T-helper 2 cell treated with Interferon-gamma antibody and Interleukin-4, amounts not matched to agents 5 μg/mL and 100 μg/mL, for 36 hours (primary cell): ENCODE measurements at regions not wholly inside any gene's neighbourhood (a gene's known extent, or its start where the extent isn't known, plus 50 kb on each side); places are given as distances from the start of the nearest gene placed in this dataset.
"Not testable (repeated sequence)": the region's sequence is repeated elsewhere in the genome, so short reads cannot be mapped to it uniquely, and the experiment has no call there.

Experiments used
- DNase-seq: peaks from one replicate; pipeline ENCODE4 v3.0.0; 2021; ENCODE audit warnings: low spot score
- H3K27ac Mint-ChIP-seq: one replicate; pipeline ENCODE4 v1.8.0; 2021; ENCODE audit warnings: mild to moderate bottlenecking, mixed read lengths
- H3K27me3 Mint-ChIP-seq: one replicate; pipeline ENCODE4 v1.8.0; 2021; ENCODE audit warnings: low read depth, mixed read lengths
- H3K36me3 Mint-ChIP-seq: one replicate; pipeline ENCODE4 v1.8.0; 2021; ENCODE audit warnings: low read depth, mixed read lengths
- H3K4me1 Mint-ChIP-seq: one replicate; pipeline ENCODE4 v1.8.0; 2021; ENCODE audit warnings: low read depth, mixed read lengths
- H3K4me3 Mint-ChIP-seq: one replicate; pipeline ENCODE4 v1.8.0; 2022; ENCODE audit warnings: mild to moderate bottlenecking, moderate library complexity, mixed read lengths
- H3K9me3 Mint-ChIP-seq: one replicate; pipeline ENCODE4 v1.8.0; 2021; ENCODE audit warnings: mixed read lengths

GRCh38 chr4:62656006-62656405 is 1455.9 kb downstream of the ADGRL3 start:
- Mint-ChIP-seq H3K4me1 (no peaks in the 10 kb centered on the region), H3K36me3 (no peaks in the 10 kb centered on the region), H3K4me3 (no peak overlapping the region), H3K27me3 (no peaks in the 10 kb centered on the region), H3K9me3 (peaks cover 30% of the 10 kb centered on the region), H3K27ac (no peak overlapping the region)
- DNase-seq = no peak

GRCh38 chr4:62644372-62644771 is 1444.2 kb downstream of the ADGRL3 start:
- no peaks in the 10 kb centered on the region for H3K27me3 Mint-ChIP-seq
- H3K4me3 Mint-ChIP-seq = no peak overlapping the region
- no peak overlapping the region for H3K27ac Mint-ChIP-seq
- H3K36me3 Mint-ChIP-seq = no peaks in the 10 kb centered on the region
- H3K9me3 Mint-ChIP-seq = peaks cover 8% of the 10 kb centered on the region
- no peak for DNase-seq
- H3K4me1 Mint-ChIP-seq = no peaks in the 10 kb centered on the region

GRCh38 chr4:62640296-62640695 is 1440.2 kb downstream of the ADGRL3 start:
- no peak for DNase-seq
- Mint-ChIP-seq H3K27me3 (no peaks in the 10 kb centered on the region), H3K36me3 (no peaks in the 10 kb centered on the region), H3K4me1 (no peaks in the 10 kb centered on the region), H3K27ac (no peak overlapping the region), H3K9me3 (peaks cover 12% of the 10 kb centered on the region), H3K4me3 (no peak overlapping the region)

- peaks cover 24% of the 10 kb centered on the region for H3K9me3 Mint-ChIP-seq
- no peak for DNase-seq
- H3K4me3 Mint-ChIP-seq = no peak overlapping the region
- no peaks in the 10 kb centered on the region for H3K27me3 Mint-ChIP-seq
- no peak overlapping the region for H3K27ac Mint-ChIP-seq
- H3K36me3 Mint-ChIP-seq = no peaks in the 10 kb centered on the region
- no peaks in the 10 kb centered on the region for H3K4me1 Mint-ChIP-seq
Observed at GRCh38 chr4:62627671-62628070, 1427.5 kb downstream of the ADGRL3 start.

GRCh38 chr4:62627141-62627540 is 1427.0 kb downstream of the ADGRL3 start:
- Mint-ChIP-seq H3K4me1 (no peaks in the 10 kb centered on the region), H3K27ac (no peak overlapping the region), H3K27me3 (no peaks in the 10 kb centered on the region), H3K9me3 (peaks cover 22% of the 10 kb centered on the region), H3K36me3 (no peaks in the 10 kb centered on the region), H3K4me3 (no peak overlapping the region)
- DNase-seq = no peak

GRCh38 chr4:62622089-62622488 is 1422.0 kb downstream of the ADGRL3 start:
- no peak overlapping the region for H3K27ac Mint-ChIP-seq
- H3K27me3 Mint-ChIP-seq = no peaks in the 10 kb centered on the region
- H3K4me1 Mint-ChIP-seq = no peaks in the 10 kb centered on the region
- no peaks in the 10 kb centered on the region for H3K36me3 Mint-ChIP-seq
- peaks cover 43% of the 10 kb centered on the region for H3K9me3 Mint-ChIP-seq
- H3K4me3 Mint-ChIP-seq = no peak overlapping the region
- no peak for DNase-seq

GRCh38 chr4:62619971-62620370 is 1419.8 kb downstream of the ADGRL3 start:
- no peaks in the 10 kb centered on the region for H3K27me3 Mint-ChIP-seq
- no peaks in the 10 kb centered on the region for H3K4me1 Mint-ChIP-seq
- H3K9me3 Mint-ChIP-seq = peaks cover 43% of the 10 kb centered on the region

GRCh38 chr4:62618042-62618441 is 1417.9 kb downstream of the ADGRL3 start:
- no peaks in the 10 kb centered on the region for H3K36me3 Mint-ChIP-seq
- no peak overlapping the region for H3K27ac Mint-ChIP-seq
- H3K9me3 Mint-ChIP-seq = peaks cover 42% of the 10 kb centered on the region
- no peaks in the 10 kb centered on the region for H3K27me3 Mint-ChIP-seq
- no peaks in the 10 kb centered on the region for H3K4me1 Mint-ChIP-seq
- no peak overlapping the region for H3K4me3 Mint-ChIP-seq
- DNase-seq = no peak

More at GRCh38 chr4:62619971-62620370, 1419.8 kb downstream of the ADGRL3 start:
- Mint-ChIP-seq H3K4me3 (no peak overlapping the region), H3K27ac (no peak overlapping the region), H3K36me3 (no peaks in the 10 kb centered on the region)
- no peak for DNase-seq

GRCh38 chr4:62601737-62602136 is 1401.6 kb downstream of the ADGRL3 start:
- Mint-ChIP-seq H3K27me3 (no peaks in the 10 kb centered on the region), H3K27ac (no peak overlapping the region), H3K4me1 (no peaks in the 10 kb centered on the region), H3K36me3 (no peaks in the 10 kb centered on the region), H3K9me3 (peaks cover 14% of the 10 kb centered on the region), H3K4me3 (no peak overlapping the region)
- DNase-seq = no peak

GRCh38 chr4:62595265-62595664 is 1395.1 kb downstream of the ADGRL3 start:
- not testable (repeated sequence) for H3K4me3 Mint-ChIP-seq, H3K27ac Mint-ChIP-seq, DNase-seq, H3K27me3 Mint-ChIP-seq, H3K36me3 Mint-ChIP-seq, H3K4me1 Mint-ChIP-seq
- H3K9me3 Mint-ChIP-seq = peaks cover 24% of the 10 kb centered on the region

- Mint-ChIP-seq H3K27ac (no peak overlapping the region), H3K4me1 (no peaks in the 10 kb centered on the region), H3K4me3 (no peak overlapping the region), H3K9me3 (peaks cover 35% of the 10 kb centered on the region), H3K27me3 (no peaks in the 10 kb centered on the region), H3K36me3 (no peaks in the 10 kb centered on the region)
- DNase-seq = no peak
Observed at GRCh38 chr4:62591756-62592155, 1391.6 kb downstream of the ADGRL3 start.

- no peak for DNase-seq
- Mint-ChIP-seq H3K36me3 (no peaks in the 10 kb centered on the region), H3K9me3 (peaks cover 27% of the 10 kb centered on the region), H3K4me1 (no peaks in the 10 kb centered on the region), H3K27ac (no peak overlapping the region), H3K4me3 (no peak overlapping the region), H3K27me3 (no peaks in the 10 kb centered on the region)
Observed at GRCh38 chr4:62588671-62589070, 1388.5 kb downstream of the ADGRL3 start.

GRCh38 chr4:62571494-62571893 is 1371.4 kb downstream of the ADGRL3 start:
- Mint-ChIP-seq H3K4me1 (no peaks in the 10 kb centered on the region), H3K27ac (no peak overlapping the region), H3K9me3 (peaks cover 33% of the 10 kb centered on the region), H3K4me3 (no peak overlapping the region), H3K27me3 (no peaks in the 10 kb centered on the region), H3K36me3 (no peaks in the 10 kb centered on the region)
- no peak for DNase-seq

GRCh38 chr4:62560858-62561257 is 1360.7 kb downstream of the ADGRL3 start:
- peaks cover 31% of the 10 kb centered on the region for H3K9me3 Mint-ChIP-seq
- DNase-seq = no peak
- H3K4me1 Mint-ChIP-seq = no peaks in the 10 kb centered on the region
- H3K27ac Mint-ChIP-seq = no peak overlapping the region
- no peaks in the 10 kb centered on the region for H3K27me3 Mint-ChIP-seq
- H3K36me3 Mint-ChIP-seq = no peaks in the 10 kb centered on the region
- H3K4me3 Mint-ChIP-seq = no peak overlapping the region

- no peak for DNase-seq
- Mint-ChIP-seq H3K27ac (no peak overlapping the region), H3K9me3 (peaks cover 46% of the 10 kb centered on the region), H3K4me1 (no peaks in the 10 kb centered on the region), H3K27me3 (no peaks in the 10 kb centered on the region), H3K36me3 (no peaks in the 10 kb centered on the region), H3K4me3 (no peak overlapping the region)
Observed at GRCh38 chr4:62550121-62550520, 1350.0 kb downstream of the ADGRL3 start.
